ENCODE measurements at regions not wholly inside any gene's neighbourhood (a gene's known extent, or its start where the extent isn't known, plus 50 kb on each side); places are given as distances from the start of the nearest gene placed in this dataset.

DNA sequence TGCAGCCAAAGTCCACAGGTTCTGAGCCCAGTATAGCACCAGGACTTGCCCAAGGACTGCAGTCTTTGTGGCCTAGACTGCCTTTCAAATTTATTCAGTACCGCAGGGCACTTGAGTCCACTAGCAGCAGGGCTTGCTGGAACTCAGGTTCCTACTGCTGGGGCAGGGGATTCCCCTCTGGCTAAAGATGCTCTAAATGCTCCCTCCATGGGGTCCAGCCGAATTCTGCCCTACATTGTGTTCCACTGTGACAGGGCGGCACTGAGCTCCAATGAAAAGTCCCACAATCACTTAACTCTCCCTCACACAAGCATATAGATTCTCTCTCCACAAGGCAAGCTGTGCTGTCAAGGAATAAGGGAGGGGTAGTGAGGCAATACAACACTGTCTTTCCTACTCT, 518.1 kb upstream of the VRK2 start:
- H3K27ac ChIP-seq: no peak overlapping the region
- DNase-seq: no peak
- WGBS, 2 donors: 74 to 90% methylated on average over 3 of the region's 3 CpGs
- no peak overlapping the region for H3K4me3 ChIP-seq
- H3K4me1 ChIP-seq: no peaks in the 10 kb centered on the region
- intact Hi-C loops (cut with DNase I): no loop called here
- TF ChIP-seq POLR2A (IDR thresholded peaks at IDR 0.05): no peak
- TF ChIP-seq, protein P1, sequence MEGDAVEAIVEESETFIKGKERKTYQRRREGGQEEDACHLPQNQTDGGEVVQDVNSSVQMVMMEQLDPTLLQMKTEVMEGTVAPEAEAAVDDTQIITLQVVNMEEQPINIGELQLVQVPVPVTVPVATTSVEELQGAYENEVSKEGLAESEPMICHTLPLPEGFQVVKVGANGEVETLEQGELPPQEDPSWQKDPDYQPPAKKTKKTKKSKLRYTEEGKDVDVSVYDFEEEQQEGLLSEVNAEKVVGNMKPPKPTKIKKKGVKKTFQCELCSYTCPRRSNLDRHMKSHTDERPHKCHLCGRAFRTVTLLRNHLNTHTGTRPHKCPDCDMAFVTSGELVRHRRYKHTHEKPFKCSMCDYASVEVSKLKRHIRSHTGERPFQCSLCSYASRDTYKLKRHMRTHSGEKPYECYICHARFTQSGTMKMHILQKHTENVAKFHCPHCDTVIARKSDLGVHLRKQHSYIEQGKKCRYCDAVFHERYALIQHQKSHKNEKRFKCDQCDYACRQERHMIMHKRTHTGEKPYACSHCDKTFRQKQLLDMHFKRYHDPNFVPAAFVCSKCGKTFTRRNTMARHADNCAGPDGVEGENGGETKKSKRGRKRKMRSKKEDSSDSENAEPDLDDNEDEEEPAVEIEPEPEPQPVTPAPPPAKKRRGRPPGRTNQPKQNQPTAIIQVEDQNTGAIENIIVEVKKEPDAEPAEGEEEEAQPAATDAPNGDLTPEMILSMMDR (IDR thresholded peaks at IDR 0.05): no peak
- ATAC-seq: no peak
- H3K36me3 ChIP-seq (replicated peaks in 1 of 2; ENCODE audit: insufficient read depth in 1 of 2, low read depth in 2 of 2): no peaks in the 10 kb centered on the region
- H3K9me3 ChIP-seq: no peaks in the 10 kb centered on the region
- no peaks in the 10 kb centered on the region for H3K27me3 ChIP-seq

DNA sequence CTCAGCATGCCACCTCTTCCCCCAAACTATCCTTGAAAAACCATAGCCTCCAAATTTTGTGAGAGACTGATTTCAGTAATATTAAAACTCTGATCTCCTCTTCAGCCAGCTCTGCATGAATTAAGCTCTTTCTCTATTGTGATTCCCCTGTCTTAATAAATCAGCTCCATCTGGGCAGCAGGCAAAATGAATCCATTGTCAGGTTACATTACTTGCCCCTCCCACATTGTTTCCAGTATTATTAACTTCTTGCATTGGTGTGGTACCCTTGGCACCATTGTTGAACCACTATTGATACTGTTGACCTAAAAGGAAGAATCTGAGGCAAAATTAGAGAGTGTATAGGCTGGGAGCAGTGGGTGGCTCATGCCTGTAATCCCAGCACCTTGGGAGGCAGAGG, 512.2 kb upstream of the VRK2 start:
- Histone ChIP-seq H3K27me3 (no peaks in the 10 kb centered on the region), H3K4me3 (no peak overlapping the region), H3K36me3 (replicated peaks in 1 of 2; ENCODE audit: insufficient read depth in 1 of 2, low read depth in 2 of 2) (no peaks in the 10 kb centered on the region), H3K4me1 (no peaks in the 10 kb centered on the region), H3K27ac (no peak overlapping the region), H3K9me3 (no peaks in the 10 kb centered on the region)
- DNase-seq (no peak), ATAC-seq (no peak)
- TF ChIP-seq POLR2A (IDR thresholded peaks at IDR 0.05): no peak
- TF ChIP-seq, protein P1 (IDR thresholded peaks at IDR 0.05): no peak
- intact Hi-C loops (cut with DNase I): no loop called here

DNA sequence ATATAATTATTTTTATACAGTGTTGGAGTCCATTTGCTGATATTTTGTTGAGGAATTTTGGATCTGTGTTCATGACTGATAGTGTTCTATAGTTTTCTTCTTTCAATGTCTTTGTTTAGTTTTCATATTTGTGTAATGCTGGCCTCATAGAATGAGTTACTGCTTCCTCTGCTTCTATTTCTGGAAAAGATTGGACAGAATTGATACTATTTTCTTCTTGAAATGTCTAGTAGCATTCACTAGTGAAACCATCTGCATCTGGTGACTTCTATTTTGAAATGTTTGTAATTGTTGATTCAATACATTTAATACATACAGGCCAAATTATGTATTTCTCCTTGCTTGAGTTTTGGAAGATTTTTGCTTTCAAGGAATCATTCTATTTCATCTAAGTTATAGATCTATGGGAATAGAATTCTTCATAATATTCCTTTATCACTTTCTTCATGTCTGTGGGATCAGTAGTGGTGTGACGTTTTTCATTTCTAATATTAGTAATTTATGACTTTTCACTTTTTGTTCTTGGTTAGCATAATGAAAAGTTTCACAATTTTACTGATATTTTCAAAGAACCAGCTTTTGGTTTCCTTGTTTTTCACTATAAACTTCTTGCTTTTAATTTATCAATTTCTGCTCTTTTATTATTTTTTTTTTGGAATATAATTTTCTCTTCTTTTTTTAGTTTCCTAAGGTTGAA, 509.9 kb upstream of the VRK2 start:
- no peak overlapping the region for H3K4me3 ChIP-seq
- H3K27ac ChIP-seq: no peak overlapping the region
- H3K27me3 ChIP-seq: no peaks in the 10 kb centered on the region
- H3K36me3 ChIP-seq (replicated peaks in 1 of 2; ENCODE audit: insufficient read depth in 1 of 2, low read depth in 2 of 2): no peaks in the 10 kb centered on the region
- H3K4me1 ChIP-seq: no peaks in the 10 kb centered on the region
- ATAC-seq (no peak), DNase-seq (no peak)
- 0 to 29% methylated on average over 1 of the region's 1 CpG for WGBS, 2 donors
- intact Hi-C loops (cut with DNase I): no loop called here
- TF ChIP-seq, protein P1 (IDR thresholded peaks at IDR 0.05): no peak
- no peak for TF ChIP-seq POLR2A (IDR thresholded peaks at IDR 0.05)
- H3K9me3 ChIP-seq: no peaks in the 10 kb centered on the region

GRCh38 chr2:57539761-57540160, 506.8 kb upstream of the VRK2 start:
- intact Hi-C loops (cut with DNase I): no loop called here
- H3K4me3 ChIP-seq: no peak overlapping the region
- WGBS, 2 donors: 60 to 67% methylated on average over 3 of the region's 3 CpGs
- H3K27me3 ChIP-seq: no peaks in the 10 kb centered on the region
- no peak overlapping the region for H3K27ac ChIP-seq
- H3K9me3 ChIP-seq: no peaks in the 10 kb centered on the region
- DNase-seq (no peak), ATAC-seq (no peak)
- H3K36me3 ChIP-seq (replicated peaks in 1 of 2; ENCODE audit: insufficient read depth in 1 of 2, low read depth in 2 of 2): no peaks in the 10 kb centered on the region
- TF ChIP-seq POLR2A (IDR thresholded peaks at IDR 0.05): no peak
- TF ChIP-seq, protein P1 (IDR thresholded peaks at IDR 0.05): no peak
- no peaks in the 10 kb centered on the region for H3K4me1 ChIP-seq

DNA sequence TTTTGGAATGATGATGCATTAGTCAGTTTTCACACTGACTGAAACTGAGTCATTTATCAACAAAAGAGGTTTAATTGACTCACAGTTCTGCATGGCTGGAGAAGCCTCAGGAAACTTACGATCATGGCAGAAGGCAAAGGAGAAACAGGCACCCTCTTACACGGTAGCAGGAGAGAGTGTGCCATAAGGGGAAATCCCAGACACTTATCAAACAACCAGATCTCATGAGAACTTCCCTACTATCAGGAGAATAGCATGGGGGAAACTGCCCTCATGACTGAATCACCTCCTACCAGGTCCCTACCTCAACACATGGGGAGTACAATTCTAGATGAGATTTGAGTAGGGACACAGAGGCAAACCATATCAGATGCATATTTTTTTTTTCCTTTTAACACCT, 504.5 kb upstream of the VRK2 start:
- Histone ChIP-seq H3K9me3 (no peaks in the 10 kb centered on the region), H3K27ac (no peak overlapping the region), H3K36me3 (replicated peaks in 1 of 2; ENCODE audit: insufficient read depth in 1 of 2, low read depth in 2 of 2) (no peaks in the 10 kb centered on the region), H3K4me3 (no peak overlapping the region), H3K27me3 (no peaks in the 10 kb centered on the region), H3K4me1 (no peaks in the 10 kb centered on the region)
- TF ChIP-seq, protein P1 (IDR thresholded peaks at IDR 0.05): no peak
- no peak for TF ChIP-seq POLR2A (IDR thresholded peaks at IDR 0.05)
- 69 to 80% methylated on average over 2 of the region's 2 CpGs for WGBS, 2 donors
- ATAC-seq (no peak), DNase-seq (no peak)
- intact Hi-C loops (cut with DNase I): no loop called here
